Endothelial cell of umbilical vein (primary cell): ENCODE measurements at regions not wholly inside any gene's neighbourhood (a gene's known extent, or its start where the extent isn't known, plus 50 kb on each side); places are given as distances from the start of the nearest gene placed in this dataset.

ENCODE experiments used
- BruUV-seq: library from RNA; stranded (reverse); fragments of 400-500 nt; replicated peaks from 2 replicates; lab custom pipeline; 2021; lab: Mats Ljungman, UMichigan
- CTCF ChIA-PET: fragments of 300-600, 350-600 bp; sonication (Branson Sonifier 250); formaldehyde crosslinking; loops from one replicate; lab custom pipeline; 2021; ENCODE audit warnings: antibody characterized with exemption, inconsistent platforms; lab: Charles Lee
- POLR2A ChIA-PET: fragments of 300-600, 350-600 bp; sonication (Branson Sonifier 250); formaldehyde crosslinking; loops from one replicate; lab custom pipeline; 2021; ENCODE audit warnings: antibody characterized with exemption, inconsistent platforms; lab: Charles Lee
- DNase-seq: peaks from one replicate; pipeline ENCODE4 v3.0.0-alpha.2; 2011; ENCODE audit warnings: low read depth, low spot score
- FAIRE-seq: peaks from 2 replicates; lab custom pipeline; 2011; peaks lifted over from hg19 to GRCh38; lab: Jason Lieb, UNC
- H2AFZ ChIP-seq: 2 replicates; pipeline ENCODE4 v1.6.0; 2012; ENCODE audit warnings: low read depth, low read length, control low read depth, inconsistent platforms
- H3K27ac ChIP-seq: 2 replicates; pipeline ENCODE4 v1.5.1; 2011; ENCODE audit warnings: low read depth, mild to moderate bottlenecking, control low read depth, low read length, moderate library complexity; ENCODE audit not compliant: insufficient read depth
- H3K27me3 ChIP-seq, 2 experiments: 2 replicates each; pipeline versions ENCODE4 v1.6.0 to v1.6.1; 2011; ENCODE audit warnings: low read length in 2 of 2, mixed read lengths in 1 of 2; ENCODE audit not compliant: control insufficient read depth in 2 of 2, insufficient read depth in 2 of 2
- H3K36me3 ChIP-seq, 2 experiments: 2 replicates in 1 of 2; 3 replicates in 1 of 2; pipeline ENCODE4 v1.5.1; 2011; ENCODE audit warnings: low read length in 2 of 2, mild to moderate bottlenecking in 1 of 2, moderate library complexity in 1 of 2; ENCODE audit not compliant: control insufficient read depth in 2 of 2, insufficient read depth in 2 of 2; ENCODE audit errors: extremely low read depth in 1 of 2
- H3K4me1 ChIP-seq: 3 replicates; pipeline ENCODE4 v1.5.1; 2011; ENCODE audit warnings: mild to moderate bottlenecking, low read length; ENCODE audit not compliant: control insufficient read depth, insufficient read depth; ENCODE audit errors: extremely low read depth
- H3K4me2 ChIP-seq: 2 replicates; pipeline ENCODE4 v1.6.1; 2011; ENCODE audit warnings: low read length, control low read depth, mixed read lengths; ENCODE audit not compliant: insufficient read depth
- H3K4me3 ChIP-seq, 3 experiments: fragments of 200-600 bp in 1 of 3; sonication (generic), shearing (Covaris generic) in 1 of 3; replicated peaks in 1 of 3; 2 replicates each; pipeline ENCODE4 v1.5.1; 2011 to 2016; ENCODE audit warnings: control low read depth in 3 of 3, low read length in 3 of 3, mild to moderate bottlenecking in 2 of 3, inconsistent platforms in 1 of 3, low read depth in 1 of 3, moderate library complexity in 1 of 3; ENCODE audit not compliant: insufficient read depth in 1 of 3
- H3K79me2 ChIP-seq: 2 replicates; pipeline ENCODE4 v1.6.0; 2012; ENCODE audit warnings: low read length, inconsistent platforms; ENCODE audit not compliant: control insufficient read depth, insufficient read depth
- H3K9ac ChIP-seq: replicated peaks from 2 replicates; pipeline ENCODE3; 2011; ENCODE audit warnings: low read length, control low read depth; ENCODE audit not compliant: insufficient read depth; ENCODE audit errors: extremely low read depth
- H3K9me1 ChIP-seq: replicated peaks from 3 replicates; pipeline ENCODE4 v1.6.0; 2011; ENCODE audit warnings: mild to moderate bottlenecking, low read length; ENCODE audit not compliant: control insufficient read depth, insufficient read depth; ENCODE audit errors: extremely low read depth
- H3K9me3 ChIP-seq: replicated peaks from 2 replicates; pipeline ENCODE4 v1.5.1; 2012; ENCODE audit warnings: low read length, inconsistent platforms; ENCODE audit not compliant: control insufficient read depth, insufficient read depth
- H4K20me1 ChIP-seq: replicated peaks from 2 replicates; pipeline ENCODE3; 2011; ENCODE audit warnings: mild to moderate bottlenecking, low read length; ENCODE audit not compliant: control insufficient read depth, insufficient read depth; ENCODE audit errors: extremely low read depth
- CTCF ChIP-seq, 2 donors: IDR thresholded peaks; 1 replicate in 1 of 2; 2 replicates in 1 of 2; pipeline ENCODE4 v1.5.1; 2011; ENCODE audit warnings: low read length in 2 of 2, mild to moderate bottlenecking in 2 of 2, moderate library complexity in 2 of 2, control low read depth in 1 of 2, inconsistent platforms in 1 of 2, low read depth in 1 of 2; ENCODE audit not compliant: insufficient read depth in 1 of 2; ENCODE audit errors: extremely low read depth in 1 of 2
- FOS ChIP-seq: IDR thresholded peaks from 2 replicates; pipeline ENCODE4 v1.6.1; 2011; ENCODE audit warnings: mild to moderate bottlenecking, low read length, moderate library complexity, borderline replicate concordance; ENCODE audit not compliant: insufficient read depth
- GATA2 ChIP-seq: IDR thresholded peaks from 2 replicates; pipeline ENCODE4 v1.7.0; 2011; ENCODE audit warnings: low read depth, mild to moderate bottlenecking, moderate library complexity, mixed read lengths, low read length; ENCODE audit not compliant: insufficient read length, insufficient read depth
- JUN ChIP-seq: IDR thresholded peaks from 2 replicates; pipeline ENCODE4 v1.6.1; 2011; ENCODE audit warnings: borderline replicate concordance, low read depth; ENCODE audit not compliant: insufficient read length, insufficient read depth
- MYC ChIP-seq: IDR thresholded peaks from one replicate; pipeline ENCODE4 v1.6.1; 2011; ENCODE audit warnings: mild to moderate bottlenecking, low read depth, low read length
- POLR2A ChIP-seq: IDR thresholded peaks from 2 replicates; pipeline ENCODE4 v1.6.1; 2012; ENCODE audit warnings: low read depth, mild to moderate bottlenecking, control low read depth, low read length
- POLR2AphosphoS5 ChIP-seq: IDR thresholded peaks from 2 replicates; pipeline ENCODE4 v1.6.1; 2012; ENCODE audit warnings: low read depth, mild to moderate bottlenecking, control low read depth, low read length, moderate library complexity; ENCODE audit not compliant: insufficient read depth
- dilution Hi-C: fragments of 300-500 bp; cut with MboI; formaldehyde crosslinking; loops from one replicate; pipeline ENCODE4 v1.15.0; 2019; ENCODE audit warnings: low sequenced_read_pairs; ENCODE audit not compliant: extremely low pct_ligation_motif_present
- intact Hi-C: fragments of 100-400 bp; cut with micrococcal nuclease; formaldehyde crosslinking; loops from one replicate; pipeline ENCODE4 v1.10.0; 2022
- TF ChIP-seq, protein P1 (sequence below): IDR thresholded peaks from 2 replicates; pipeline ENCODE4 v1.6.1; 2011; ENCODE audit not compliant: insufficient read depth, insufficient read length

DNA sequence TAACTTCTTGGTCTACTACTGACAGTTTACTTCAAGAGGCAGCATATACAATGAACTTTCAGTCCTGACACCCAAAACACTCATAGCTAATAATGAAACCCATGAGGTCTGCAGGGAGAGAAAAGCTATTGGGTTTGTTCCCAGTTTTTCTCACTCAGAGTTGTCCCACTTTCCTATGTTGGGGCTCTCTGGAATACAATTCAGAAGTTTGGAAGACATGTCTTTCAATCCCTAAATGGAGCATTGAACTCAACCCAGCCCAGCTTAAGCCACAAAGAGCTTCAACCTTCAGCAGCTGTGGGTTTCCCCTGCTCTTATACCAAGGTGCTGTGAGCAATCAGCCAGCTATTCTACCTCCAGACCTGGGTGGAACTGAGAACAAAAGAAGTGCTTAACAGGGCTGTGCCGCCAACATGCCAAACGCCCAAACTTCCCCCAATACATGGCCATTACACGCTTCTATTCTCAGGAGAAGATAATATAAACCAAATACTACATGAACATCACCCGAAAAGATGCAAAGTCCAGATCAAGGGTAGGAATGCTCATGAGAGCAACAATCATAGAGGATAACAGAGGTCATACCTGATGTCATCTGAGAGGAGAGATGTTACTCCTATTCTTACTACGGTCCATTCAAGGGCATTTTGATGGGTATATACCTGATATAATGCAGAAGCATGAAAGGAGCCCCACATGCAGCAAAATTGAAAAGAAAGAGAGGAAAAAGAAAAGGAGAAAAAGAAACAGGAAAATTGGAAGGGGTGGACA is 131.2 kb upstream of the TGFBR2 start:
- dilution Hi-C loops = no loop called here

DNA sequence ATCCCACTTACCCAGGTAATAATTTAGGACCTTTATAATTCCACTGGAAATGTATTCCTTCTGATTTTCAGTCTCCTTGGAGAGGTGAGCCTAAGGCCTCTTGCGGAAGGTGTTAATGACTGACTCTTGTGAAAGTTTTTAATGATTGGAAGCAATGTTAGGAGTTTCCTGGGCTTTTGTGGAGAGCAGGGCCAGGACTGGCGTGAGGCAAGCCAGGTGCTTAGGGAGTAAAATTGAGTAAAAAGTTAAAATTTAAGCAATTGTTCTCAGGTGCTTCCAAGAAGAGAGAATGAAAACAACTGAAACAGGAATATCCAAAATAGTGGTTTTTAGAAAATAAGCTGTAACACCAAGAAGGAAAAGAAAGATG is 130.6 kb upstream of the TGFBR2 start:
- Histone ChIP-seq H3K27ac (no peak overlapping the region), H3K4me3 (no peak overlapping the region), H3K9ac (no peak overlapping the region), H2AFZ (no peak overlapping the region), H3K79me2 (no peaks in the 10 kb centered on the region), H3K9me3 (no peaks in the 10 kb centered on the region), H3K4me2 (no peak overlapping the region), H3K4me1 (peaks cover 9% of the 10 kb centered on the region), H4K20me1 (no peaks in the 10 kb centered on the region), H3K9me1 (no peaks in the 10 kb centered on the region), H3K27me3 (no peaks in the 10 kb centered on the region), H3K36me3 (no peaks in the 10 kb centered on the region)
- BruUV-seq = no TSS peak
- intact Hi-C loops = no loop called here
- TF ChIP-seq POLR2AphosphoS5 = no peak
- no peak for TF ChIP-seq POLR2A
- TF ChIP-seq CTCF (IDR thresholded peaks at IDR 0.05; ENCODE audit: extremely low read depth in 1 of 2, insufficient read depth in 1 of 2, low read depth in 1 of 2, low read length in 2 of 2) = no peak
- no peak for TF ChIP-seq MYC
- TF ChIP-seq FOS = no peak
- TF ChIP-seq, protein P1, sequence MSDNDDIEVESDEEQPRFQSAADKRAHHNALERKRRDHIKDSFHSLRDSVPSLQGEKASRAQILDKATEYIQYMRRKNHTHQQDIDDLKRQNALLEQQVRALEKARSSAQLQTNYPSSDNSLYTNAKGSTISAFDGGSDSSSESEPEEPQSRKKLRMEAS = no peak
- ChIA-PET CTCF (interaction anchor here (1.4 to 1.9 kb wide), 2 partner anchors 8 to 218 kb away, joined by 4 to 12 read pairs; no protein-coding TSS in a partner anchor), POLR2A (no interaction called here)
- dilution Hi-C loops = no loop called here
- FAIRE-seq (no peak), DNase-seq (no peak)

More for the DNA sequence above, 131.2 kb upstream of the TGFBR2 start:
- ChIA-PET CTCF (interaction anchor here (0.7 to 1.4 kb wide), 2 partner anchors 218 to 276 kb away, joined by 3 to 4 read pairs; no protein-coding TSS in a partner anchor), POLR2A (no interaction called here)
- no peaks in the 10 kb centered on the region for H3K79me2 ChIP-seq
- BruUV-seq = no TSS peak
- no peaks in the 10 kb centered on the region for H3K9me1 ChIP-seq
- TF ChIP-seq JUN (no peak), POLR2AphosphoS5 (no peak), POLR2A (no peak), FOS (no peak), GATA2 (no peak)
- peaks cover 9% of the 10 kb centered on the region for H3K4me1 ChIP-seq
- intact Hi-C loops = no loop called here
- H3K27me3 ChIP-seq = no peaks in the 10 kb centered on the region
- no peak overlapping the region for H3K4me3 ChIP-seq
- no peaks in the 10 kb centered on the region for H3K9me3 ChIP-seq
- H3K27ac ChIP-seq = no peak overlapping the region
- no peak for FAIRE-seq
- DNase-seq = no peak
- H4K20me1 ChIP-seq = no peaks in the 10 kb centered on the region
- H2AFZ ChIP-seq = no peak overlapping the region
- no peaks in the 10 kb centered on the region for H3K36me3 ChIP-seq
- H3K4me2 ChIP-seq = no peak overlapping the region
- no peak overlapping the region for H3K9ac ChIP-seq
